GM12878 (cell line): ENCODE measurements at regions not wholly inside any gene's neighbourhood (a gene's known extent, or its start where the extent isn't known, plus 50 kb on each side); places are given as distances from the start of the nearest gene placed in this dataset.

Experiments
- ATAC-seq: fragments of 200-7000 bp; cut with Tn5 transposase; 3 replicates; pipeline ENCODE4 v1.9.1; 2020; ENCODE audit warnings: mild to moderate bottlenecking, moderate library complexity
- BruUV-seq: library from RNA; stranded (reverse); fragments of 400-500 nt; replicated peaks from 2 replicates; lab custom pipeline; 2021; lab: Mats Ljungman, UMichigan
- CTCF ChIA-PET: fragments of 300-600 bp; sonication (Branson Sonifier 250); formaldehyde crosslinking; extraction: SDS; loops from one replicate; lab custom pipeline; 2021; ENCODE audit warnings: inconsistent platforms; lab: Yijun Ruan, JAX
- POLR2A ChIA-PET: fragments of 350-600 bp; formaldehyde crosslinking; extraction: SDS; loops from one replicate; lab custom pipeline; 2021; ENCODE audit warnings: inconsistent platforms; lab: Charles Lee
- RAD21 ChIA-PET: fragments of 300-600 bp; sonication (Branson Sonifier 250); formaldehyde crosslinking; loops from one replicate; lab custom pipeline; 2023; ENCODE audit warnings: antibody characterized with exemption; ENCODE audit not compliant: unreplicated experiment; lab: Charles Lee
- SMC1A ChIA-PET: fragments of 300-600 bp; sonication (Branson Sonifier 250); formaldehyde crosslinking; loops from one replicate; lab custom pipeline; 2023; ENCODE audit not compliant: unreplicated experiment, uncharacterized antibody; lab: Charles Lee
- DNase-seq: peaks from one replicate; pipeline ENCODE4 v3.0.0-alpha.2; 2011; ENCODE audit warnings: low read depth, low spot score
- FAIRE-seq: peaks from 3 replicates; lab custom pipeline; 2011; peaks lifted over from hg19 to GRCh38; lab: Jason Lieb, UNC
- H2AFZ ChIP-seq: 2 replicates; pipeline ENCODE4 v1.6.0; 2011; ENCODE audit warnings: low read depth, low read length, control low read depth; ENCODE audit not compliant: control insufficient read depth
- H3K27ac ChIP-seq: 2 replicates; pipeline ENCODE4 v1.5.1; 2011; ENCODE audit warnings: control low read depth; ENCODE audit not compliant: control insufficient read depth, insufficient read depth
- H3K27me3 ChIP-seq, 2 experiments: replicated peaks in 1 of 2; 2 replicates each; pipeline versions ENCODE4 v1.6.0 to v1.6.1; 2011; ENCODE audit warnings: low read length in 1 of 2; ENCODE audit not compliant: control insufficient read depth in 2 of 2, insufficient read depth in 2 of 2
- H3K36me3 ChIP-seq, 2 experiments: 2 replicates each; pipeline ENCODE4 v1.5.1; 2011; ENCODE audit warnings: low read length in 1 of 2; ENCODE audit not compliant: control insufficient read depth in 2 of 2, insufficient read depth in 2 of 2
- H3K4me1 ChIP-seq: 2 replicates; pipeline ENCODE4 v1.6.1; 2011; ENCODE audit warnings: mild to moderate bottlenecking, low read length, moderate library complexity, mixed read lengths; ENCODE audit not compliant: control insufficient read depth, insufficient read depth
- H3K4me2 ChIP-seq: 2 replicates; pipeline ENCODE4 v1.6.0; 2011; ENCODE audit warnings: control low read depth; ENCODE audit not compliant: control insufficient read depth, insufficient read depth
- H3K4me3 ChIP-seq: fragments of 200-600 bp; sonication (generic); 2 replicates; pipeline ENCODE4 v1.5.1; 2016
- H3K79me2 ChIP-seq: 2 replicates; pipeline ENCODE4 v1.6.0; 2011; ENCODE audit warnings: low read length; ENCODE audit not compliant: control insufficient read depth, insufficient read depth
- H3K9ac ChIP-seq: 2 replicates; pipeline ENCODE4 v1.8.0; 2011; ENCODE audit warnings: low read length, control low read depth, mixed read lengths; ENCODE audit not compliant: control insufficient read depth, insufficient read depth
- H3K9me3 ChIP-seq: replicated peaks from 3 replicates; pipeline ENCODE4 v1.5.1; 2011; ENCODE audit warnings: mild to moderate bottlenecking, low read length; ENCODE audit not compliant: control insufficient read depth, insufficient read depth
- H4K20me1 ChIP-seq: 2 replicates; pipeline ENCODE4 v1.6.0; 2011; ENCODE audit not compliant: control insufficient read depth, insufficient read depth
- BMI1 ChIP-seq: fragments of 450-650 bp; IDR thresholded peaks from 2 replicates; pipeline ENCODE4 v1.6.1; 2016; ENCODE audit warnings: mild to moderate bottlenecking, moderate library complexity, borderline replicate concordance
- CEBPZ ChIP-seq: fragments of 150-350 bp; IDR thresholded peaks from 2 replicates; pipeline ENCODE4 v1.6.1; 2016; ENCODE audit warnings: low read depth, low read length
- DPF2 ChIP-seq: fragments of 450-650 bp; IDR thresholded peaks from 2 replicates; pipeline ENCODE4 v1.6.1; 2017; ENCODE audit warnings: mild to moderate bottlenecking
- EED ChIP-seq: sonication (generic); IDR thresholded peaks from 2 replicates; pipeline ENCODE4 v1.6.1; 2016; ENCODE audit warnings: antibody characterized with exemption, low read depth
- EZH2 ChIP-seq: IDR thresholded peaks from 2 replicates; pipeline ENCODE4 v1.6.1; 2012; ENCODE audit warnings: low read depth, mild to moderate bottlenecking, control low read depth, inconsistent platforms, low read length, borderline replicate concordance; ENCODE audit not compliant: control insufficient read depth
- NR2C1 ChIP-seq: fragments of 450-650 bp; IDR thresholded peaks from 2 replicates; pipeline ENCODE4 v1.6.1; 2017; ENCODE audit warnings: antibody characterized with exemption, mild to moderate bottlenecking, moderate library complexity
- NRF1 ChIP-seq: conservative IDR thresholded peaks from 2 replicates; pipeline ENCODE4 v1.6.1; 2011; ENCODE audit warnings: mild to moderate bottlenecking, low read depth, low read length, improper control_type of control experiment
- POLR2AphosphoS5 ChIP-seq: IDR thresholded peaks from 2 replicates; pipeline ENCODE4 v1.6.1; 2011; ENCODE audit warnings: mild to moderate bottlenecking, low read length, inconsistent platforms
- ZBTB33 ChIP-seq: fragments of 450-650 bp; IDR thresholded peaks from 2 replicates; pipeline ENCODE4 v1.6.1; 2017; ENCODE audit warnings: mild to moderate bottlenecking
- ZNF217 ChIP-seq: fragments of 450-650 bp; IDR thresholded peaks from 2 replicates; pipeline ENCODE4 v1.6.1; 2017; ENCODE audit warnings: antibody characterized with exemption, mild to moderate bottlenecking
- WGBS: methylation state at CpG from one replicate; pipeline ENCODE4 v1.1.6; 2016; ENCODE audit warnings: low lambda C conversion rate; ENCODE audit not compliant: insufficient replicate concordance, insufficient coverage; ENCODE audit errors: missing lambda C conversion rate; 5-methylcytosine and 5-hydroxymethylcytosine counted together
- in situ Hi-C: fragments of 300-500 bp; cut with MboI; formaldehyde crosslinking; loops from 9 replicates; pipeline ENCODE4 v1.14.3; 2018; ENCODE audit warnings: mixed read lengths
- intact Hi-C: fragments of 100-400 bp; cut with micrococcal nuclease; formaldehyde crosslinking; loops from one replicate; pipeline ENCODE4 v1.14.2; 2022; ENCODE audit not compliant: unreplicated experiment
- TF ChIP-seq, protein P1 (sequence below): fragments of 450-650 bp; IDR thresholded peaks from 2 replicates; pipeline ENCODE4 v1.6.1; 2017; ENCODE audit warnings: antibody characterized with exemption, mild to moderate bottlenecking, moderate library complexity
- TF ChIP-seq, protein P2 (sequence below): fragments of 450-650 bp; IDR thresholded peaks from 2 replicates; pipeline ENCODE4 v1.6.1; 2017; ENCODE audit warnings: mild to moderate bottlenecking, low read depth, inconsistent platforms; ENCODE audit not compliant: poor library complexity, severe bottlenecking

DNA sequence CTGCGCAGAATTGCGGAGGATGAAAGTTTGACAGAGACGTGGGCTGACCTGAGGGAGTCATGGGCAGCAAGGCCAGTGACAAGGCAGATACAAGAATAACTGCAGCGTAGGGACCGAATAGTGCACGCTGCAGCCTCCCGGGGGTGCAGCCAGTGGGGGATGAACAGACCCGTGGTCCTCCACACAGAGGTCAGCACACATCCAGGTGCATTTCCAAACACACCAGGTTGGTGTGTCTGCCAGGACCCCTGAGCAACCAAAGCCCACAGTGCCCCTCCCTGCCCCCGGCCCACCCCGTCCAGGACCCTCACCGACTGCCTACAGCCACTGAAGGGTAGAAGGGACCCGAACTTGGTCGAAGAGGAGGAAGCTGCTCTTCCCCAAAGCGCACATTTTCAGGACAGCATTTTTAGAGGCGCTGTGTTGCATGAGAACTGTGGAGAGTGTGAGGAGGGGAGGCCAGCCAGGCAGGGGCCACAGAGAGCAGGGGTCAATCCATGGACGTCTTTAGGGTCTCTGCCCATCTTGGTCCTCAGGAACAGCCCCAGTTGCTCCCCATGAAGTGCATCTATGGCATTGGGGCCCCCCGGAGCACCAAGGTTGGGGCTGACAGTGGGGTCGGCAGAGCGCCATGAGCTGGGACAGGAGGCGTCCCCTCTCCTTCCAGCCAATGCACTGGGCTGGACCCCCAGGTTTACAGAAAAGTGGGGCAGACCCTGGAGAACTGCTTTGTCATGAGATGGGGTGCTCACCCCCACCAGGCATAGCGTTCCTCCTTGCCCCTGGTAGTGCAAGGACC, 157.8 kb upstream of the AFDN start:
- no peak for FAIRE-seq
- no peak overlapping the region for H3K4me2 ChIP-seq
- intact Hi-C loops: no loop called here
- H3K9me3 ChIP-seq: no peaks in the 10 kb centered on the region; the same call in 2 of the 3 replicates
- H4K20me1 ChIP-seq: no peaks in the 10 kb centered on the region
- H3K27me3 ChIP-seq: no peaks in the 10 kb centered on the region
- no peaks in the 10 kb centered on the region for H3K79me2 ChIP-seq
- H3K27ac ChIP-seq: no peak overlapping the region
- no peaks in the 10 kb centered on the region for H3K4me1 ChIP-seq
- no peak overlapping the region for H3K9ac ChIP-seq
- BruUV-seq: no TSS peak
- 47% methylated on average over 20 of the region's 21 CpGs for WGBS
- RAD21 ChIA-PET: no interaction called here
- no peak for ATAC-seq
- in situ Hi-C loops: no loop called here
- POLR2A ChIA-PET: no interaction called here
- H2AFZ ChIP-seq: no peak overlapping the region
- no peaks in the 10 kb centered on the region for H3K36me3 ChIP-seq
- H3K4me3 ChIP-seq: no peak overlapping the region
- SMC1A ChIA-PET: no interaction called here
- DNase-seq: no peak
- CTCF ChIA-PET: no interaction called here
- TF ChIP-seq BMI1 (no peak), NR2C1 (no peak), CEBPZ (no peak), EED (no peak), DPF2 (no peak), NRF1 (no peak), ZBTB33 (no peak), POLR2AphosphoS5 (no peak), EZH2 (no peak), ZNF217 (no peak)
- TF ChIP-seq, protein P1, sequence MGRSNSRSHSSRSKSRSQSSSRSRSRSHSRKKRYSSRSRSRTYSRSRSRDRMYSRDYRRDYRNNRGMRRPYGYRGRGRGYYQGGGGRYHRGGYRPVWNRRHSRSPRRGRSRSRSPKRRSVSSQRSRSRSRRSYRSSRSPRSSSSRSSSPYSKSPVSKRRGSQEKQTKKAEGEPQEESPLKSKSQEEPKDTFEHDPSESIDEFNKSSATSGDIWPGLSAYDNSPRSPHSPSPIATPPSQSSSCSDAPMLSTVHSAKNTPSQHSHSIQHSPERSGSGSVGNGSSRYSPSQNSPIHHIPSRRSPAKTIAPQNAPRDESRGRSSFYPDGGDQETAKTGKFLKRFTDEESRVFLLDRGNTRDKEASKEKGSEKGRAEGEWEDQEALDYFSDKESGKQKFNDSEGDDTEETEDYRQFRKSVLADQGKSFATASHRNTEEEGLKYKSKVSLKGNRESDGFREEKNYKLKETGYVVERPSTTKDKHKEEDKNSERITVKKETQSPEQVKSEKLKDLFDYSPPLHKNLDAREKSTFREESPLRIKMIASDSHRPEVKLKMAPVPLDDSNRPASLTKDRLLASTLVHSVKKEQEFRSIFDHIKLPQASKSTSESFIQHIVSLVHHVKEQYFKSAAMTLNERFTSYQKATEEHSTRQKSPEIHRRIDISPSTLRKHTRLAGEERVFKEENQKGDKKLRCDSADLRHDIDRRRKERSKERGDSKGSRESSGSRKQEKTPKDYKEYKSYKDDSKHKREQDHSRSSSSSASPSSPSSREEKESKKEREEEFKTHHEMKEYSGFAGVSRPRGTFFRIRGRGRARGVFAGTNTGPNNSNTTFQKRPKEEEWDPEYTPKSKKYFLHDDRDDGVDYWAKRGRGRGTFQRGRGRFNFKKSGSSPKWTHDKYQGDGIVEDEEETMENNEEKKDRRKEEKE: no peak
- TF ChIP-seq, protein P2, sequence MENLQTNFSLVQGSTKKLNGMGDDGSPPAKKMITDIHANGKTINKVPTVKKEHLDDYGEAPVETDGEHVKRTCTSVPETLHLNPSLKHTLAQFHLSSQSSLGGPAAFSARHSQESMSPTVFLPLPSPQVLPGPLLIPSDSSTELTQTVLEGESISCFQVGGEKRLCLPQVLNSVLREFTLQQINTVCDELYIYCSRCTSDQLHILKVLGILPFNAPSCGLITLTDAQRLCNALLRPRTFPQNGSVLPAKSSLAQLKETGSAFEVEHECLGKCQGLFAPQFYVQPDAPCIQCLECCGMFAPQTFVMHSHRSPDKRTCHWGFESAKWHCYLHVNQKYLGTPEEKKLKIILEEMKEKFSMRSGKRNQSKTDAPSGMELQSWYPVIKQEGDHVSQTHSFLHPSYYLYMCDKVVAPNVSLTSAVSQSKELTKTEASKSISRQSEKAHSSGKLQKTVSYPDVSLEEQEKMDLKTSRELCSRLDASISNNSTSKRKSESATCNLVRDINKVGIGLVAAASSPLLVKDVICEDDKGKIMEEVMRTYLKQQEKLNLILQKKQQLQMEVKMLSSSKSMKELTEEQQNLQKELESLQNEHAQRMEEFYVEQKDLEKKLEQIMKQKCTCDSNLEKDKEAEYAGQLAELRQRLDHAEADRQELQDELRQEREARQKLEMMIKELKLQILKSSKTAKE: no peak
